AG04449 (cell line): ENCODE measurements at regions not wholly inside any gene's neighbourhood (a gene's known extent, or its start where the extent isn't known, plus 50 kb on each side); places are given as distances from the start of the nearest gene placed in this dataset.
"Not testable (repeated sequence)": the region's sequence is repeated elsewhere in the genome, so short reads cannot be mapped to it uniquely, and the experiment has no call there.

Source experiments
- CTCF ChIA-PET: fragments of 350-600 bp; formaldehyde crosslinking; extraction: SDS; loops from one replicate; lab custom pipeline; 2021; ENCODE audit warnings: antibody characterized with exemption; lab: Yijun Ruan, JAX
- POLR2A ChIA-PET: fragments of 400-600, 350-600 bp; formaldehyde crosslinking; extraction: SDS; loops from one replicate; lab custom pipeline; 2020; ENCODE audit warnings: antibody characterized with exemption, inconsistent platforms; lab: Yijun Ruan, JAX
- DNase-seq: peaks from one replicate; pipeline ENCODE4 v3.0.0-alpha.2; 2010; ENCODE audit warnings: low read depth, low spot score
- H3K4me3 ChIP-seq: 2 replicates; pipeline ENCODE4 v1.5.1; 2011; ENCODE audit warnings: low read depth, mild to moderate bottlenecking, control low read depth, low read length
- CTCF ChIP-seq: IDR thresholded peaks from one replicate; pipeline ENCODE4 v1.5.1; 2011; ENCODE audit warnings: mild to moderate bottlenecking, moderate library complexity, low read length, control low read depth, inconsistent platforms; ENCODE audit not compliant: insufficient read depth; ENCODE audit errors: missing control alignments

- POLR2A ChIA-PET = interaction anchor here (3.3 kb wide), 1 partner anchor 1018 kb away, joined by 28 read pairs; no protein-coding TSS in a partner anchor
- CTCF ChIA-PET = not testable (repeated sequence)
These were observed 1609.3 kb downstream of the SPATA31A7 start for GRCh38 chr9:62798884-62799850.

GRCh38 chr9:62799851-62800371 is 1610.1 kb downstream of the SPATA31A7 start:
- H3K4me3 ChIP-seq = peak overlapping the region; percentile 64
- CTCF ChIA-PET = not testable (repeated sequence)

More at GRCh38 chr9:62798884-62799850, 1609.3 kb downstream of the SPATA31A7 start:
- H3K4me3 ChIP-seq = peak overlapping the region; percentile 64
- DNase-seq = not testable (repeated sequence)

GRCh38 chr9:62800451-62801371 is 1610.9 kb downstream of the SPATA31A7 start:
- DNase-seq, CTCF ChIA-PET: not testable (repeated sequence)
- H3K4me3 ChIP-seq = peak overlapping the region; percentile 64
- POLR2A ChIA-PET = interaction anchor here (3.3 kb wide), 1 partner anchor 1016 kb away, joined by 28 read pairs; no protein-coding TSS in a partner anchor

More at GRCh38 chr9:62799851-62800371, 1610.1 kb downstream of the SPATA31A7 start:
- POLR2A ChIA-PET = interaction anchor here (3.3 kb wide), 1 partner anchor 1017 kb away, joined by 28 read pairs; no protein-coding TSS in a partner anchor
- not testable (repeated sequence) for DNase-seq

GRCh38 chr9:62801372-62801811 is 1611.6 kb downstream of the SPATA31A7 start:
- CTCF ChIA-PET, DNase-seq: not testable (repeated sequence)
- POLR2A ChIA-PET = interaction anchor here (3.3 kb wide), 1 partner anchor 1016 kb away, joined by 28 read pairs; no protein-coding TSS in a partner anchor
- H3K4me3 ChIP-seq = peak overlapping the region; percentile 64

- H3K4me3 ChIP-seq = peak overlapping the region; percentile 64
- DNase-seq, CTCF ChIA-PET: not testable (repeated sequence)
- TF ChIP-seq CTCF = peak; percentile 17
- POLR2A ChIA-PET = interaction anchor here (1.9 kb wide), 1 partner anchor 1015 kb away, joined by 8 read pairs; no protein-coding TSS in a partner anchor
These were observed 1612.3 kb downstream of the SPATA31A7 start for GRCh38 chr9:62801961-62802718.

GRCh38 chr9:62802719-62803079 is 1612.9 kb downstream of the SPATA31A7 start:
- peak overlapping the region; percentile 64 for H3K4me3 ChIP-seq
- POLR2A ChIA-PET = interaction anchor here (1.9 kb wide), 1 partner anchor 1015 kb away, joined by 8 read pairs; no protein-coding TSS in a partner anchor
- DNase-seq, CTCF ChIA-PET: not testable (repeated sequence)

GRCh38 chr9:62803099-62803498 is 1613.3 kb downstream of the SPATA31A7 start:
- CTCF ChIA-PET, DNase-seq: not testable (repeated sequence)
- POLR2A ChIA-PET = interaction anchor here (1.9 kb wide), 1 partner anchor 1014 kb away, joined by 8 read pairs; no protein-coding TSS in a partner anchor
- H3K4me3 ChIP-seq = peak overlapping the region; percentile 33

GRCh38 chr9:62804314-62804713 is 1614.5 kb downstream of the SPATA31A7 start:
- POLR2A ChIA-PET = not testable (repeated sequence)

GRCh38 chr9:62807424-62807823 is 1617.6 kb downstream of the SPATA31A7 start:
- CTCF ChIA-PET, DNase-seq, H3K4me3 ChIP-seq, POLR2A ChIA-PET: not testable (repeated sequence)

More at GRCh38 chr9:62804314-62804713, 1614.5 kb downstream of the SPATA31A7 start:
- CTCF ChIA-PET, H3K4me3 ChIP-seq, DNase-seq: not testable (repeated sequence)

- DNase-seq, H3K4me3 ChIP-seq, CTCF ChIA-PET, POLR2A ChIA-PET: not testable (repeated sequence)
These were observed 1618.2 kb downstream of the SPATA31A7 start for GRCh38 chr9:62808081-62808480.

- H3K4me3 ChIP-seq, DNase-seq, POLR2A ChIA-PET, CTCF ChIA-PET: not testable (repeated sequence)
These were observed 1620.5 kb downstream of the SPATA31A7 start for GRCh38 chr9:62810318-62810717.

- DNase-seq, H3K4me3 ChIP-seq, CTCF ChIA-PET, POLR2A ChIA-PET: not testable (repeated sequence)
These were observed 1621.0 kb downstream of the SPATA31A7 start for GRCh38 chr9:62810811-62811315.

GRCh38 chr9:62815436-62815835 is 1625.6 kb downstream of the SPATA31A7 start:
- H3K4me3 ChIP-seq, POLR2A ChIA-PET, CTCF ChIA-PET, DNase-seq: not testable (repeated sequence)
